ENCODE measurements at regions not wholly inside any gene's neighbourhood (a gene's known extent, or its start where the extent isn't known, plus 50 kb on each side); places are given as distances from the start of the nearest gene placed in this dataset.

DNA sequence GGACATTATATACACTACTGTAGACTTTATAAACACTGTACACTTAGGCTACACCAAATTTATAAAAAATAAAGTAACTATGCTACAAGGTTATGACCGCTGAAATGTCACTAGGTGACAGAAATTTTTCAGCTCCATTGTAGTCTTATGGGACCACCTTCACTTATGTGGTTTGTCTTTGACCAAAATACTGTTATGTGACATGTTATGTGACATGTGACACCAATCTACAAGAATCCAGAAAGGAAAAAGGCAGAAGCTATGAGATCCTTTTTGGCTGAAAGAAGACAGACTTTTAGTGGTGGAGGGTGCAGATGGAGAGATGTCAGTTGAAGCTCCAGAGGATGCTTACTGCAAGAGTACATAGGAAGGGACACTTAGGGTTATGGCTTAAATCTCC is 1378.4 kb upstream of the TENM4 start:
- DNase-seq: no peak

DNA sequence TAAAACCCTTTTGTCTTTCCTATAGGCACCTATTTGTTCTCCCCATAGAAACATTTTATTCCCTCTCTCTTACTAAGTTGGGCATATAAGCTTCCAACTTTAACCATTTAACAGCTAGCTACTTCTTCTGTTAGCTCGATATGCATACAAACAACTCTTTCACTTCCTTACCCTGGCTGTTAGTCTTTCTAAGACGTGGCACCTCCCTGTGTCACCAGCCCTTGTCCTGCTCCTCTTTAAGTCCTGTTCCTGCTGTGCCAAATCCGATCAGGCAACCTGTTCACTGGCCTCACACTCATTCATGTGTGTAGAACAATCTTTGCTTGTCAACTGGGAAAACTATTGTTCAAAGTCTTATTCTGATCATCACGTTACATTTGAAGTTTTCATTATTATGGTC is 1376.1 kb upstream of the TENM4 start:
- DNase-seq: no peak

DNA sequence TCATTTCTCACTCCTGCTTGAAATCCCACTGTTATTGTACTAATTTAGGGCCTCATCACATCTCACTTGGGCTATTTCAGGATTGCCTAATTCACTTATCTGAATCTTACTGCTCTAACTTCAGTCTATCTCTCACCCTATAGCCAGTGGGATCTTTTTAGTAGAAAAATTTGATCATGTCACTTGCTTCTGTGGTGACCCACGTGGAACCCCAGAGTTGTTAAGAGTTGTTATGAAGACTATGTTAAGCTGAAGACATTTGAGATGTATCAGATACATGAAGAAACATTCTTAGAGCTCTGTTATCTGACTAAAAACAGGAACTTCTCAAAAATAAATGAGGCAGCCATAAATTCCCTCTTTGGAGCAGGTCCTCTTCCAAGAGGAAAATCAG is 1375.6 kb upstream of the TENM4 start:
- DNase-seq: no peak

DNA sequence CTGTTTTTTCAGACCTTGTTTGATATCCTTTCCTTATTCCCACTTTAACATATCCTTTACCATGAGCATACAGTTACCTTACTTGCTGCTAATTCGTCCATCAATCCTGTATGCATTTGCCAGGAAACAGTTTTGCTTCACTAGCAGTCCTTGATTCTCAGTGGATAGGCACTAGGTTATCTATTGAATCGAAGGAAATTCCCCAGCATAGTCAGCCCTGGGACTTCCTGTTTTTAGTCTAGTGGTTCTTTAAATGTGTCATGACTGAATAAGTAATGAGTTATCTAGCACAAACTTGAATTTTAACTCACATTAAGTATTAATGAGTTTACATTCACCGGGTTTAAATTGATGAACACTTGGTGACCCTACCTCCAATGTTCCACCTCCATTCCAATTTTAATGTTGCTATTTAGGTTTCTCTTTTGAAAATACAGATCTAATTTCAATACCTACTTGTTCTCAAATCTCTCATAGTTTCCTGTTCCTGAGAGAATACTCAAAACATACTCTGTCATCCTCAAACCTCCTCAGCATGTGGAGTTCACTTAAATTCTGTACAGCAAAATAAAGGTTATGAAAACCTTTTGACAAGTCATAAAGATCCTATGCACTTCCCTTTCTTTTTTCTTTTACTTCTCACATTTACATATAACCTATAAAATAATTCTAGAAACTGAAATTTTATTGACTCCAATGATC is 1375.1 kb upstream of the TENM4 start:
- DNase-seq: no peak

DNA sequence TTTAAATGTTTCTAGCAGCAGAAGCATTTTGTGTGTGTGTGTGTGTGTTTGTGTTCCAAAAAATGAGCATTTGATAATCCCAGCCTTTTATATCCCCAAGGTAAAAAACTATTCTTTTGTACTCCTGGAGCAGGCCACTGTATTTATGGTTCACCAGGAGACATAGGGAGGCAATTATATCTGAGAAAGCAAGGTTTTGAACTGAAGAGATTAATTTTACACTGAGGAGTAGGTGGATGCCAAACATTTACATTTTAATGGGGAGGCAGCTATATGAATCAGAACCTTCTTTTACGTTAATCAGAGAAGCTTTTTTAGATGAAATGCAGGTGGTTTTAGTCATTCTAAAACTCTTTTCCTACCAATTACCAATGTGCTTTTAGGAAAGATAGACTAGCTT is 1374.0 kb upstream of the TENM4 start:
- no peak for DNase-seq

DNA sequence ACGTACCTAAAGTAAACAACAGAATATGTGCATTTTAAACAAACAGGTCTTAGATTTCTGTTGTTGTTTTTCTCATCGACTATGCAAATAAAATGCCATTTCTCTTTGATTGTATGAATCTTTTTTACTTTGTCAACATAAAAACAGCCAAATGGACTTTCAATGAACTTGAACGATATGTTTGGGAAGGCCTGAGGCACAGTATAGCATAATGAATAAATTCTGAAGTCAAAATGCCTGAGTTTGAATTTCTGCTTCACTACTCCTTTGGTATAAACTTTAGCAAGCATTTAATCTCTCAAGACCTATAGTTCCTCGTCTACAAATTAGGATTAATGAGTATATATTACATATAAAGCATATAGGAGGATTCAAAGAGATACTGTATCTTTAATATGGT is 1369.9 kb upstream of the TENM4 start:
- DNase-seq: no peak

DNA sequence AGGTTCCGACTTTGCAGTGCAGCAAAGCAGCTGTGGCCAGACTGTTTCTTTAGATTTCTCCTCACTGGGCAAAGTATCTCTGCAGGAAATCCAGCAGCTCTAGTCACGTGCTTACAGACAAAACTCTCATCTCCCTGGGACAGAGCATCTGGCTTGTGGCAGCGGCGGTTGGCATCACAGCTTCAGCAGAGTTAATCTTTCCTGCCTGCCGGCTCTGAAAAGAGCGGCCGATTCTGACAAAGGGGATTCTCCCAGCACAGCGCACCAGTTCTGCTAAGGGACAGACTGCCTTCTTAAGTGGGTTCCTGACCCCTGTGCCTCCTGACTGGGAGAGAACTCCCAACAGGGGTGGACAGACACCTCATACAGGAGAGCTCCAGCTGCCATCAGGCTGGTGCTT is 1357.3 kb upstream of the TENM4 start:
- no peak for DNase-seq

DNA sequence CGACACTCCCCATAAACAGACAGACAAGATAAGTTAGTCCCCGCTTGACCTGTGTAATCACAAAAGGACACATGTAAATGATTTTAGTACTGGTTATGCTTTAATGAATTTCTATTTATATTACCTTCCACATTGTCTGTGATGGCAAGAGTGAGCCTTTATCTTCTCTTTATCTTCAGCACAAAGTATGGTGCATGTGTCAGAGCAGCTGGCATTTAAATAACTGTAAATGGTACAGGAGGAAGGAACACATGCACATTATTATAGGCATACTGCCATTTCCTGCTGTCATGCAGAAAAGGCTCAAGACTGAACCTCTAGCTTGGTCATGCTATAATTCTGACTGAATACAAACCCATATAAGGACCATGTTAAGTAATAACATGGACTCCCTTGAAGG is 1342.7 kb upstream of the TENM4 start:
- DNase-seq: no peak

DNA sequence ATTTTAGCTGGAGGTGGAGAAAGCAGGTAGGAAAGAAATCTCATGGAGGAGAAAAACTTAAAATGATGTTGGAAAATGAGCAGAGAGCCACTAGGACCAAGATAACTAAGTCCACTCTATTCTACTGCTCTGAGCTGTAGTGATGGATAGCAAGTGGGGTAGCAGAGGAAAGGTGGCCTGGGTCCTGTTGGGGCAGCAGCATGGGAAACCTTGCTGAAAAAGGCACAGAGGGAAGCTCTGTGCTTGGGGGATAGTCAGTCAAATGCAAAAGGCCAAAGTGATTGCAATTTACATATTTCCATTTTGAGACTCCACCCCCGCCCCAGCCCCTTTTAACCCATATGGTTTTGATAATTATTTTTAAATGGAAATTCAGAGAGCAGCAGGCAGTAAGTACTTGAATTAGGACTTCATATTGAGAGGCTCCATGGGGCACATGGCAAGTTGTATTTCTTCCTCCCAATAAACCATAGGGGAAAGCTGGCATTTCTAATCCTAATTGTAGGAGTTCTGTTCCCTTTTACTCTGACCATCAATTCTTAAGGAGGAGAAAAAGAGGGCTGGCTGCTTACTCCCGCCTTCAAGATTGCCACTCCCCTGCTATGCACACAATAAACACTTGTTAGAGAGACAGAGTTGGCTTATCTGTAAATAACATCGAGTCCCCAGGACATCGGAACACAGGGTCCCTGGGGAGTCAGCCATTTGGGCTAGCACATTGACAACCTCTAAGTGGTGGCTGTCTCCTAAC is 1341.5 kb upstream of the TENM4 start:
- DNase-seq: no peak

DNA sequence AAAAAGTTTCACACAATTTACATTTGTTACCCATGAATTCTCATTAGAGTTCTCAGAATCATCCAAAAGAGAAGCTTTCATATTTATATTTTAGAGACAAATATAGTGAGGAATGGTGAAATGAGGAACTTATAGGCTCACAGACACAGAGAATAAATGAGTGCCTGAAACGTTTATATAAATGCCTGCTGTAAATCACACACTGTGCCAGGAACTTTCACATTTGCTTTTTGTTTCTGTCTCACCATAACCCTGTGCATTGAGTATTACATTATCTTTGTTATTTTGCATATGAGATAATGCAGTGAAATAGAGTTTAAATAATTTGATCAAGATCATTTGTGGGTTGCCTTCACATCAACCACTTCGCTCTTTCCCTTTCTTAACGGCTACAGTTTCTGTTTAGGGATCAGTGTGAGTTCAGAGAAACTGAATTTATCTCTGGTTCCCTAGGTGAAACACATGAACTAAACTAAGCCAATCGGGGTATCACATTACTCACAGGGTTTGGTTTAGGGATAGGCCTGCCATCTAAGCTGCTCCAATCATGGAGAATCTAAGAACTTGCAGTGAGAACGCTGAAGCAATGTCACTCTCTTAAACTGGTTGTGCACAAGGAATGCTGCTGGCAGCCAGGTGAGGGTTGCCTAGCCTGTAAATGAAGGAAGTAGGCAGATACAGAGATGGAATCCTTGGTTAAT is 1339.2 kb upstream of the TENM4 start:
- DNase-seq: no peak

DNA sequence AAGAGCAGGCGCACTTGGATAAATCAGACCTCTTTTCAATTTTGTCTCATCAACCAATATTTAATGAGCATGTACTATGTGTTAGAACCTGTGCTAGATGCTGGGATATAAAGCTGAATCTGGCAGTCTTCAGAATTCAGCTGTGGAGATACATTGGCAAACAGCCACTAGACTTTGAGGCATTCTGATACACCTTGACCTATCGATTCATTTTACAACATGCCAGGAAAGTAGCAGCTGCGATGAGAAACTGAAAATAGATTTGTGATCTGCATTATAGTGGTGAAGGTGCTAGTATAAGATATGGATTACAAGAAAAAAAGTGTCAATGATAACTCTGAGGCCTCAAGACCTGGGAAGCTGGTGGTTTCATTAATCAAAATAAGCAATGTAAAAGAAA is 1338.1 kb upstream of the TENM4 start:
- DNase-seq: no peak

DNA sequence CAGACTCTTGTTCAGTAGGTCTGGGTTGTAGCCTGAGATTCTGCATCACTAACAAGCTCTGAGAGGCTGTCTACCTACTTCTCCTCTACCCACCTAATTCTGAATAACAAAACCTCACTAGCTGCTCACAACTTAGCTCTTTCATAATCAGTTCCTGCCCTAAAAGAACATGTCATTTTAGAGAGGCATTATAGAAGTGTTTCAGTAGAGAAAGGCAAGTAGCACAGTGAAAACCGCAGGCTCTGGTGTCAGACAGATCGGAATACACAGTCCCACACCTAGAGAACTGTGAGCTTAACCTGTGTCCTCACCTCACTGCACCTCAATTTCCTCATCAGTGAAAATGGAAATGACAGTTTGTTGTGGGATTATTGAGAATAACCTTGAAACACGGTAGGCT is 1337.6 kb upstream of the TENM4 start:
- DNase-seq: no peak

DNA sequence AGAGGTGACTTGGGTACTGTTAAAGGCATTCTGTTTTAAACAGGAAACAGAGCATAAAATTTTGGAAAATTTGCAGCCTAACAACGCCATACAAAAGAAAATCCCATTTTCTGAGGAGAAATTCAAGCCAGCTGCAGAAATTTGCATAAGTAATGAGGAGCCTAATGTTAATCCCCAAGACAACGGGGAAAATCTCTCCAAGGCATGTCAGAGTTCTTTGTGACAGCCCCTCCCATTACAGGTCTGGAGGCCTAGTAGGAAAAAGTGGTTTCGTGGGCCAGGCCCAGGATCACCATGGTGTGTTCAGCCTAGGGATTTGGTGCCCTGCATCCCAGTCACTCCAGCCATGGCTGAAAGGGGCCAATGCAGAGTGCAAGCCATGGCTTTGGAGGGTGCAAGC is 1333.1 kb upstream of the TENM4 start:
- no peak for DNase-seq

DNA sequence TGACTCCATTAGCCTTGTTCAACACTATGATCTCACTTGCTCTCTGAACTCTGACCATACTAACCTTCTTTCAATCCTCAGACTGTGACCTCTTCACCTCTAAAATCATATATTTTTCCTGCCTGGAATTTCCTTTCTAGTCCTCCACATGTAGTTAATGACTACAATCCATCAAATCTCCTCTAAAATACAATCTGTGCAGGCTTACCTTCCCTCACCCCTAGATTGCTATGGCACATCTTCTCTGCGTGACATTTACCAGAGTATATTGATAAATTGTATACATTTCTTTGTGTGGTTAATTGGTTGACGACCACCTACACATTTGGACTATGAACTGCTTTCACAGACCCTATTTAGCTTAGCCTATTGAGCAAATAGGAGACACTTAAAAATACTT is 1330.2 kb upstream of the TENM4 start:
- no peak for DNase-seq

DNA sequence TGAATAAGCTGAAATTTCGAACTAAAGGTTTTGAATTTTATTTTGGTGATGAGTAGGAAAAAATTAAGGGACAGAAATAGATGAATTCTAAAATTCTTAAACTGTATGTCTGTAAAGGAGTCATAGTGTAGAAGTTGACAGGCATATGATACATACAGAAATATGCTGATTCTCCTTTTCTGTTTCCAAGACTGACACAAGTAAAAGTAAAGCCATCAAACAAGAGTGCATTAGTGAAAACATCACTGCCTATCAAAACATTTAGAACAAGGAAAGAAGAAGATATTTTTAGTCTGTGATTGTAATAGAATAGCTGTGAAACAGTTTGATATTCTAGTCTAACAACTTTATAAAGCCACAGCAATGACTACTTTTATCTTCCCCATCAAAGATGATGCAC is 1318.0 kb upstream of the TENM4 start:
- DNase-seq: no peak

DNA sequence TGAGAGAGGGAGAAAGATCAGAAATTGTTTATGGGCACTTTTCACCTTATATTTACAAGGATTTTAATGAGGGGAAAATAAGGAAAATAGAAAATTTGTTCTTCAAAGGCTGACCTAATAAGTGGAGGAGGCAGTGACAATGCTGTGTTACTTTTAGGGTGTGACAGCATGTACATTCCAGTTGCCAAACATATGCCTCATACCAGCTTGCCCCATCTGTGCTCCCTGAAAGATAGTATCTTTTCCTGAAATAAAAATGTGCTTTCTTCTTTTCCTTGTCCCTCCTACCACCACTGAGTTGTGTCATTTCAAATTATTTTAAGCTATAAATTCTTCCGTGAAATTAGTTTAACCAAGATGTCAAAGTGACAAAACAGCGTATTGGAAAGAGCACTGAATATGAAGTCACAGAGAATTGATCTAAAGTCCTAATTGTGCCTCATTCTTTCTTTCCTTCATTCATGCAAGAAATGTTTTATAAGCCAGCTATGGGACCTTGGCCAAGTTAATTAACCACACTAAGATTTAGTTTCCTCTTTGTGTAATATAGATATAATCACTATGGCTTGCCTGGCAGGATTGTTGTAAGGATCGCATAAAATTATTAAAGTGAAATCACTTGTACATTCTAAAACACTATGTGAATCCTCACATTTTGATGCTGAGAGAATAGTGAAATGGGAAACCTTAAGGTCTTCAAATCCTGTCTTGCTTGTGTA is 1307.5 kb upstream of the TENM4 start:
- no peak for DNase-seq

DNA sequence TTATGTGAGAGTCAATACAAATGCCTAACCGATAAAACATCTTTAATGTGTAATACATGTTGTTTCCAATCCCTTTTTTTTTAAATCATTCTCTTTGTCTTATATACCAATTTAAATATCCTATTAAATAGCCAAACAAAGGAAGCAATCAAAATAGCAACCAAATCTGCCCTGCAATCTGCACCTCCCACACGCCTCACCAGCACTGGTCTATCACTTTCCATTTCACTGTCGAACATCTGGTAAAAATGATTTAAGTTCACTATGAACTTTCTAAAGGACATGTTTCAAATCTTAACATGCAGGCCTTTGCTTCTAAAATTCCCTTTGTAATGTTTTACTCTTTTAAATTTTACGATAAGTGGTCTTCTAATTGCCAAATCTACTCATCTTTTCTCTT is 1305.5 kb upstream of the TENM4 start:
- no peak for DNase-seq

DNA sequence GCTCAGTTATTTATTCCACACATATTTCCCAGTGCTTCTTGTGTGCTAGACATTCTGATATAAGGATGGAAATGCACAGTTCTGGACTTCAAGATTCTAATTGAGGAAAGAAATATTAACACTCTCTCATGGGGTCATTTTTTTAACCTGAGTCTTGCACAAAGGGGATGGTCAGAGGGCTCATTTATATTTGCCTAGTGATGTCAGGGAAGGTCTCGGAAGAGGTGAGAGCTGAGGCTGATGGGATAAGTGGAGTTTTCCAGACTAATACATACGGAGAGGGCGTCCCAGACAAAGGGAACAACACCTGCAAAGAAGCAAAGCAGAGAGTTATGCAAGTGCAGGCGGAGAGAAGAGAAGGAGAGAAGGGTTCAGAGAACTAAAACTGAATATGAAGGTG is 1304.6 kb upstream of the TENM4 start:
- no peak for DNase-seq

DNA sequence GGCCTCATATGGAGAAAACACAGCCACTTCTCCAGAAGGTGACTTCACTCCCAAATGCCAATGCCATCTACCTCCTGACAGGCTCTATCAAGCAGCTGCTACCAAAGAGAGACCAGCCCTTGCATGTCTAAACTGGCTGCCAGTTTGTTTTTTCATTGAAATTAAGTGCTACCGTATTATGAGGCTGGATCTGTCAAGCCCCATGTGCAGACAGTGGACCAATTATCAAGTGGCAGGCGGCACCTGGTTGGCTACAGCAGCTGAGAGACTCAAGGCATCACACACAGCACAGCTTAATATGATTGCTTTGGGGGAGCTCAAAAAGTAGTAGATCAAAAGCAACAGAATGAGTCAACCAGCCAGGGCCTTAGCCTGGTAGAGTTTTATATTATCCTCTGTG is 1293.0 kb upstream of the TENM4 start:
- DNase-seq: no peak

DNA sequence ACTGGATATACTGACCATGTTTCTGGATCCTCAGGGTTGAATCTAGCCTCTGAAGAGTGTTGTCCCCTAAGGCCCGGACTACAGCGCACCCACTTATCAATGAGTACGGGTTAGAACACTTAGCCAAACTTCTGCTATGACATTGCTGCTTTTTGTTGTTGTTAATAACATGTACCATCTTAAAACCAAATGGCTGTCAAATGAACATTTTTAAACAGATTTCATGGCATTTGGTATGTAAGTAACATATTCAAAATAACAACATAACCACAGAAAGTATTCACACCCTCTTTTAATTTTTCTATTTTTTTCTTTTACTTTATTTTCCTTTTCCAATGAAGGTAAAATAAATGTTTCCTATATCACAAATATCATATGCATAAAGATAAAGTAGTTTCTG is 1292.5 kb upstream of the TENM4 start:
- DNase-seq: no peak

DNA sequence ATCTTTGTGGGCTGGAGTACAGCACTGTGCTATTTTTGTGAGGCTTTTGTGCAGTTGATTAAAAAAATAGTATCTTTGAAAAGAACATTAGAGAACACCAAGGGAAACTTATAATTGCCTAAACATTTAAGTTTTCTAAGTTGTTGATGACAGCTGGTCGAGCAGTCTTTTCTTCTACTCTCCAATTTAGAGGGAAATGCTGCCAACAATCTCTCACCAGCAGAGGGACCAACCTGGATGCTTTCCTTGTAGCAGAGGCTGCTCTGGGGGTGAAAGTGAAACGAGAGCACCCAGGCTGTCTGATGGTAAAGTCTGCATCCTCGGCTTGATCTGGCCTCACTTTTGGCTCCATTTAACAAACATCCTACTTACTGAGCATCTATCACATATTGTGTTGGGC is 1286.5 kb upstream of the TENM4 start:
- DNase-seq: no peak

DNA sequence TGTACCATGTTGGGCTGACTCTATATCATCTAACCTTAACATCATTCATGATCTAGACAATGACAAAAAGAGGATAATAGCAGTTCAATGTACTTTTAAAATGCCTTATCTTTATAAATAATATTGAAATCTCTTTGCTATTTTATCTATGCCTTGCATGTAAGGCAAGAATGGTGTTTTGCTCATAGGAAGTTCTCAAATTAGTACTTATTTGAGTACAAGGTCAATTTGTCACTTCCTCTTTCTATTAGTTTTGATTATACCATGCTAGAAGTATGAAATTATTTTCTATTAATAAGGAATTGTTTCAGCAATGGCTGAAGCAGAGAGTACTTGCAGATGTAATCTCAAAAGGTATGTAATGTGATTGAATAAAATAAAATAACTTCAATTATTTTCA is 1285.4 kb upstream of the TENM4 start:
- DNase-seq: no peak

DNA sequence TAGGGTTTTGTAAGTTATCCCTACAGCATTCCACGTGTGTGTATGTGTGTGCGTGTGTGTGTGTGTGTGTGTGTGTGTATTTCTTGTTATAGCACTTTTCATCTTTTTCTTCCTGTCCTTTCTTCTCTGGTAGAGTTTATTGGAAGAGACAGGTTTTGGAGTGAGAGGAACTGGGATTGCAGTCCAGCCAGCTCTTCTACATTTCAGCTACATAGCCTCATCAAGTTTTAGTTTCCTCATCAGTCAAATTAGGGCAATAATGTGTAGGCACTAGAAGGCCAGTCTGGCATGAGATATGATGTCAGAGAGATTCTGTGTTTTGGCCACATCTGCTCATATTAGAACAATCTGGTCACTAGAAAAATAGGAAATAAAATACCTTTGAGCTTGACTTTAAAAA is 1283.5 kb upstream of the TENM4 start:
- DNase-seq: no peak

DNA sequence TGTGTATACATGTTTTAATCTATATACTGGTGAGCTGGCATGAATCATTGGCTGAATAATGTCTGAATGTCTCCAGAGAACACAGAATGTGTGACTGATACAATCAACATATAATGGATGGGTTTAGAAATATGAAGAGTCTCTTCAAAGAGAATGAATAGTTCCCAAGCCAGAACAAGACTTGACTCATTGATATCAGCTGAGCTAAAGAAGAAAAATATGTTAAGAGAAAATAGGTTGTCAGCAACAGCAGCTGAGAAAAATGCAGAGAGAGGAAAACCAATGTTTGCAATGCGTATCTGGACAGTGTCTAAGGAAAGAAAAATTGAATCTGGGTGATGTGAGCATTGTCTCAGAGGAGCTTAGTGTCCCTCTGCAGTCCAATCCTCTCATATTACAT is 1281.8 kb upstream of the TENM4 start:
- no peak for DNase-seq
